ENCODE measurements at regions not wholly inside any gene's neighbourhood (a gene's known extent, or its start where the extent isn't known, plus 50 kb on each side); places are given as distances from the start of the nearest gene placed in this dataset.
A peak's percentile ranks its signal among the peaks of the same experiment; 100 is the strongest.

- DNase-seq, result no peak
These were observed 797.6 kb downstream of the ADGRL2 start for GRCh38 chr1:82598337-82598736.

GRCh38 chr1:82597649-82598048 is 796.9 kb downstream of the ADGRL2 start:
- DNase-seq, result no peak

GRCh38 chr1:82597141-82597540 is 796.4 kb downstream of the ADGRL2 start:
- DNase-seq, result no peak

GRCh38 chr1:82593561-82593960 is 792.8 kb downstream of the ADGRL2 start:
- DNase-seq, result no peak

- no peak for DNase-seq
These were observed 788.9 kb downstream of the ADGRL2 start for GRCh38 chr1:82589588-82589987.

GRCh38 chr1:82587371-82587770 is 786.6 kb downstream of the ADGRL2 start:
- DNase-seq, result no peak

GRCh38 chr1:82586473-82586872 is 785.7 kb downstream of the ADGRL2 start:
- DNase-seq, result no peak

GRCh38 chr1:82582347-82582746 is 781.6 kb downstream of the ADGRL2 start:
- DNase-seq, result no peak

GRCh38 chr1:82578086-82578726 is 777.5 kb downstream of the ADGRL2 start:
- DNase-seq, result no peak

- no peak for DNase-seq
These were observed 766.6 kb downstream of the ADGRL2 start for GRCh38 chr1:82567348-82567747.

GRCh38 chr1:82565546-82565945 is 764.8 kb downstream of the ADGRL2 start:
- peak; percentile 46 for DNase-seq

- DNase-seq, result peak; percentile 58
These were observed 764.4 kb downstream of the ADGRL2 start for GRCh38 chr1:82565146-82565545.

GRCh38 chr1:82564333-82564732 is 763.6 kb downstream of the ADGRL2 start:
- DNase-seq, result no peak

GRCh38 chr1:82562448-82562847 is 761.7 kb downstream of the ADGRL2 start:
- no peak for DNase-seq

- no peak for DNase-seq
These were observed 759.8 kb downstream of the ADGRL2 start for GRCh38 chr1:82560566-82560965.

- DNase-seq, result no peak
These were observed 754.8 kb downstream of the ADGRL2 start for GRCh38 chr1:82555501-82555900.

GRCh38 chr1:82549841-82550240 is 749.1 kb downstream of the ADGRL2 start:
- DNase-seq, result no peak

- DNase-seq, result no peak
These were observed 742.0 kb downstream of the ADGRL2 start for GRCh38 chr1:82542766-82543165.

- DNase-seq, result no peak
These were observed 741.4 kb downstream of the ADGRL2 start for GRCh38 chr1:82542141-82542540.

GRCh38 chr1:82540006-82540405 is 739.3 kb downstream of the ADGRL2 start:
- DNase-seq, result no peak

- no peak for DNase-seq
These were observed 738.1 kb downstream of the ADGRL2 start for GRCh38 chr1:82538876-82539275.

- no peak for DNase-seq
These were observed 734.3 kb downstream of the ADGRL2 start for GRCh38 chr1:82534996-82535395.

GRCh38 chr1:82525378-82525777 is 724.6 kb downstream of the ADGRL2 start:
- DNase-seq, result no peak

GRCh38 chr1:82520611-82521010 is 719.9 kb downstream of the ADGRL2 start:
- DNase-seq, result no peak

GRCh38 chr1:82517586-82517985 is 716.9 kb downstream of the ADGRL2 start:
- no peak for DNase-seq
